H1 (cell line): ENCODE measurements at regions not wholly inside any gene's neighbourhood (a gene's known extent, or its start where the extent isn't known, plus 50 kb on each side); places are given as distances from the start of the nearest gene placed in this dataset.

ENCODE experiments used
- CTCF ChIA-PET: fragments of 300-600 bp; sonication (Branson Sonifier 250); formaldehyde crosslinking; loops from one replicate; lab custom pipeline; 2021; ENCODE audit not compliant: partially characterized antibody; lab: Charles Lee
- POLR2A ChIA-PET: fragments of 300-600 bp; sonication (Branson Sonifier 250); formaldehyde crosslinking; loops from one replicate; lab custom pipeline; 2021; ENCODE audit warnings: inconsistent platforms; ENCODE audit not compliant: partially characterized antibody; lab: Charles Lee
- DNase-seq, 2 experiments: peaks; one replicate each; pipeline versions ENCODE4 v3.0.0 to v3.0.0-alpha.2; 2010 to 2022; ENCODE audit warnings: low spot score in 2 of 2, low read depth in 1 of 2, mixed read lengths in 1 of 2
- FAIRE-seq: peaks from 2 replicates; lab custom pipeline; 2011; peaks lifted over from hg19 to GRCh38; lab: Jason Lieb, UNC
- H2AFZ ChIP-seq: 2 replicates; pipeline ENCODE4 v1.8.1; 2012; ENCODE audit warnings: low read length, inconsistent platforms
- H2AK5ac ChIP-seq: 2 replicates; pipeline ENCODE4 v1.6.1; 2013; ENCODE audit warnings: low read depth, low read length
- H2BK120ac ChIP-seq: replicated peaks from 2 replicates; pipeline ENCODE3; 2013; ENCODE audit warnings: low read depth, low read length, inconsistent platforms
- H2BK12ac ChIP-seq: 2 replicates; pipeline ENCODE4 v1.6.1; 2013; ENCODE audit warnings: low read depth, low read length
- H2BK15ac ChIP-seq: 2 replicates; pipeline ENCODE4 v1.6.1; 2013; ENCODE audit warnings: low read length
- H2BK20ac ChIP-seq: 2 replicates; pipeline ENCODE4 v1.6.1; 2013; ENCODE audit warnings: low read length
- H2BK5ac ChIP-seq: 2 replicates; pipeline ENCODE4 v1.6.1; 2013; ENCODE audit warnings: low read depth, low read length
- H3K14ac ChIP-seq: 2 replicates; pipeline ENCODE4 v1.6.1; 2013; ENCODE audit warnings: inconsistent platforms; ENCODE audit not compliant: insufficient read length
- H3K18ac ChIP-seq: 2 replicates; pipeline ENCODE4 v1.6.1; 2013; ENCODE audit warnings: low read length; ENCODE audit errors: extremely low read depth
- H3K23ac ChIP-seq: 2 replicates; pipeline ENCODE4 v1.6.1; 2013; ENCODE audit warnings: inconsistent platforms; ENCODE audit not compliant: insufficient read length
- H3K23me2 ChIP-seq: 2 replicates; pipeline ENCODE4 v1.6.1; 2013; ENCODE audit warnings: low read depth, low read length
- H3K27ac ChIP-seq: 2 replicates; pipeline ENCODE4 v1.6.1; 2011; ENCODE audit warnings: low read depth, low read length, inconsistent platforms
- H3K27me3 ChIP-seq, 4 experiments: replicated peaks in 1 of 4; 1 replicate in 1 of 4; 2 replicates in 3 of 4; pipeline versions ENCODE4 v1.6.1 to v1.8.1; 2011 to 2013; ENCODE audit warnings: low read length in 3 of 4, mild to moderate bottlenecking in 3 of 4, inconsistent platforms in 2 of 4, mixed read lengths in 2 of 4, moderate library complexity in 1 of 4; ENCODE audit not compliant: control insufficient read depth in 3 of 4, insufficient read depth in 3 of 4; ENCODE audit errors: extremely low read depth in 1 of 4
- H3K36me3 ChIP-seq, 4 experiments: 2 replicates each; pipeline versions ENCODE4 v1.6.1 to v1.8.1; 2011 to 2013; ENCODE audit warnings: mild to moderate bottlenecking in 4 of 4, low read length in 3 of 4, moderate library complexity in 2 of 4, control low read depth in 1 of 4, inconsistent platforms in 1 of 4; ENCODE audit not compliant: insufficient read depth in 4 of 4, control insufficient read depth in 2 of 4
- H3K4ac ChIP-seq: replicated peaks from 2 replicates; pipeline ENCODE3; 2013; ENCODE audit warnings: low read length, low read depth, mixed read lengths, inconsistent platforms; ENCODE audit not compliant: insufficient read length
- H3K4me1 ChIP-seq, 4 experiments: replicated peaks in 1 of 4; 1 replicate in 1 of 4; 2 replicates in 3 of 4; pipeline versions ENCODE4 v1.6.1 to v1.8.1; 2011 to 2013; ENCODE audit warnings: low read length in 3 of 4, inconsistent platforms in 2 of 4, mixed read lengths in 1 of 4; ENCODE audit not compliant: insufficient read depth in 4 of 4, control insufficient read depth in 3 of 4
- H3K4me2 ChIP-seq, 2 experiments: 2 replicates each; pipeline versions ENCODE4 v1.6.1 to v1.8.1; 2011 to 2013; ENCODE audit warnings: low read depth in 2 of 2, low read length in 2 of 2, control low read depth in 1 of 2, inconsistent platforms in 1 of 2, mild to moderate bottlenecking in 1 of 2; ENCODE audit not compliant: insufficient read depth in 1 of 2
- H3K4me3 ChIP-seq, 4 experiments: fragments of 200-600, 300-600 bp in 1 of 4; sonication (generic), shearing (Covaris generic), sonication (Bioruptor Twin) in 1 of 4; 2 replicates each; pipeline versions ENCODE4 v1.5.1 to v1.8.1; 2011 to 2016; ENCODE audit warnings: low read length in 4 of 4, low read depth in 3 of 4, control low read depth in 2 of 4, inconsistent platforms in 2 of 4, mild to moderate bottlenecking in 2 of 4, mixed read lengths in 1 of 4, moderate library complexity in 1 of 4; ENCODE audit not compliant: insufficient read depth in 2 of 4; ENCODE audit errors: extremely low read depth in 1 of 4
- H3K56ac ChIP-seq: replicated peaks from 2 replicates; pipeline ENCODE3; 2013; ENCODE audit warnings: low read depth, mild to moderate bottlenecking, mixed read lengths, low read length, inconsistent platforms; ENCODE audit not compliant: insufficient read length
- H3K79me1 ChIP-seq: 2 replicates; pipeline ENCODE4 v1.6.1; 2013; ENCODE audit warnings: low read depth, low read length, control low read depth
- H3K79me2 ChIP-seq, 2 experiments: 2 replicates each; pipeline versions ENCODE4 v1.6.1 to v1.8.1; 2012 to 2013; ENCODE audit warnings: low read length in 2 of 2, mild to moderate bottlenecking in 2 of 2, inconsistent platforms in 1 of 2; ENCODE audit not compliant: insufficient read depth in 2 of 2, control insufficient read depth in 1 of 2
- H3K9ac ChIP-seq, 4 experiments: replicated peaks in 1 of 4; 1 replicate in 1 of 4; 2 replicates in 3 of 4; pipeline versions ENCODE4 v1.6.1 to v1.8.1; 2011 to 2013; ENCODE audit warnings: low read depth in 3 of 4, low read length in 3 of 4, control low read depth in 2 of 4, mild to moderate bottlenecking in 2 of 4, moderate library complexity in 2 of 4, inconsistent platforms in 1 of 4; ENCODE audit errors: extremely low read depth in 1 of 4
- H3K9me3 ChIP-seq, 2 experiments: 2 replicates each; pipeline versions ENCODE4 v1.6.1 to v1.8.1; 2012 to 2013; ENCODE audit warnings: mild to moderate bottlenecking in 2 of 2, moderate library complexity in 2 of 2, control low read depth in 1 of 2, inconsistent platforms in 1 of 2, low read depth in 1 of 2, low read length in 1 of 2, mixed read lengths in 1 of 2; ENCODE audit not compliant: insufficient read depth in 2 of 2
- H4K20me1 ChIP-seq, 2 experiments: replicated peaks in 1 of 2; 2 replicates each; pipeline versions ENCODE3 to v1.8.1; 2011 to 2013; ENCODE audit warnings: inconsistent platforms in 2 of 2, low read length in 2 of 2, mild to moderate bottlenecking in 1 of 2; ENCODE audit not compliant: insufficient read depth in 2 of 2, control insufficient read depth in 1 of 2
- H4K5ac ChIP-seq: 2 replicates; pipeline ENCODE4 v1.6.1; 2013; ENCODE audit warnings: low read length, low read depth, mixed read lengths, inconsistent platforms; ENCODE audit not compliant: insufficient read length
- H4K8ac ChIP-seq: 2 replicates; pipeline ENCODE4 v1.8.0; 2013; ENCODE audit warnings: mild to moderate bottlenecking, moderate library complexity, low read length, inconsistent platforms; ENCODE audit not compliant: insufficient read depth; ENCODE audit errors: extremely low read depth
- H4K91ac ChIP-seq: replicated peaks from 2 replicates; pipeline ENCODE3; 2013; ENCODE audit warnings: low read length, mixed read lengths, inconsistent platforms; ENCODE audit not compliant: insufficient read length
- RAD21 ChIP-seq, 2 experiments: IDR thresholded peaks in 1 of 2; conservative IDR thresholded peaks in 1 of 2; 2 replicates each; pipeline ENCODE4 v1.6.1; 2011; ENCODE audit warnings: low read depth in 2 of 2, low read length in 2 of 2, improper control_type of control experiment in 1 of 2, inconsistent platforms in 1 of 2, mild to moderate bottlenecking in 1 of 2, moderate library complexity in 1 of 2
- SUZ12 ChIP-seq: fragments of 200-600 bp; sonication (generic); IDR thresholded peaks from 2 replicates; pipeline ENCODE4 v1.6.1; 2012; ENCODE audit warnings: mild to moderate bottlenecking, inconsistent platforms, low read length, moderate library complexity, mixed read lengths
- TAF1 ChIP-seq: IDR thresholded peaks from 2 replicates; pipeline ENCODE4 v1.6.1; 2011; ENCODE audit warnings: mild to moderate bottlenecking, low read depth, low read length
- TBP ChIP-seq: IDR thresholded peaks from 2 replicates; pipeline ENCODE4 v1.6.1; 2011; ENCODE audit warnings: low read depth, low read length, improper control_type of control experiment
- WGBS, 2 experiments: shearing (Covaris generic) in 1 of 2; methylation state at CpG; one replicate each; pipeline versions ENCODE4 v1.1.6 to v1.1.7; 2013 to 2015; ENCODE audit warnings: low lambda C conversion rate in 2 of 2, mixed read lengths in 2 of 2, inconsistent platforms in 1 of 2, low coverage in 1 of 2, missing lambda C conversion rate in 1 of 2; ENCODE audit not compliant: insufficient replicate concordance in 2 of 2, insufficient coverage in 1 of 2, insufficient read length in 1 of 2; ENCODE audit errors: extremely low coverage in 1 of 2, missing lambda C conversion rate in 1 of 2; 5-methylcytosine and 5-hydroxymethylcytosine counted together
- TF ChIP-seq, protein P1 (sequence below): IDR thresholded peaks from 2 replicates; pipeline ENCODE4 v1.6.1; 2012; ENCODE audit warnings: inconsistent platforms
- TF ChIP-seq, protein P2 (sequence below): IDR thresholded peaks from 2 replicates; pipeline ENCODE4 v1.6.1; 2011; ENCODE audit warnings: low read length, improper control_type of control experiment

- DNase-seq (peak in 1 of 2 experiments; percentile 42), FAIRE-seq (no peak)
- ChIA-PET POLR2A (interaction anchor here (1.2 kb wide), 1 partner anchor 12 kb away, joined by 3 read pairs; no protein-coding TSS in a partner anchor), CTCF (interaction anchor here (0.6 to 4.7 kb wide), 8 partner anchors 8 to 276 kb away, joined by 3 to 31 read pairs (median 4); no protein-coding TSS in a partner anchor)
- Histone ChIP-seq H3K14ac (no peak overlapping the region), H3K36me3 (no peaks in the 10 kb centered on the region), H3K27me3 (peaks cover 0 to 2% (median 0%) of the 10 kb centered on the region in 4 experiments; a peak in 1 of 7 replicates), H4K8ac (no peak overlapping the region), H3K79me2 (no peaks in the 10 kb centered on the region), H3K23ac (no peak overlapping the region), H3K4me3 (no peak overlapping the region), H4K20me1 (peaks cover 0 to 3% of the 10 kb centered on the region in 2 experiments), H3K9me3 (peaks cover 6% of the 10 kb centered on the region in 2 experiments; a peak in 2 of 4 replicates), H2BK20ac (no peak overlapping the region), H2AFZ (no peak overlapping the region), H4K5ac (no peak overlapping the region), H4K91ac (no peak overlapping the region), H3K18ac (no peak overlapping the region), H3K9ac (no peak overlapping the region), H3K27ac (no peak overlapping the region), H3K56ac (no peak overlapping the region), H2BK12ac (no peak overlapping the region), H2AK5ac (no peak overlapping the region), H2BK5ac (no peak overlapping the region), H3K4ac (no peak overlapping the region), H3K4me1 (peaks cover 0 to 15% (median 6%) of the 10 kb centered on the region in 4 experiments; a peak in 6 of 7 replicates), H3K23me2 (peaks cover 6% of the 10 kb centered on the region; the same call in 1 of the 2 replicates), H3K79me1 (no peaks in the 10 kb centered on the region), H3K4me2 (no peak overlapping the region), H2BK15ac (no peak overlapping the region), H2BK120ac (no peak overlapping the region)
- TF ChIP-seq SUZ12 (no peak), TBP (no peak), TAF1 (no peak), RAD21 (IDR thresholded peaks at IDR 0.05 in 1 of 2, conservative IDR thresholded peaks at IDR 0.05 in 1 of 2; ENCODE audit: low read depth in 2 of 2, low read length in 2 of 2) (no peak)
- TF ChIP-seq, protein P1, sequence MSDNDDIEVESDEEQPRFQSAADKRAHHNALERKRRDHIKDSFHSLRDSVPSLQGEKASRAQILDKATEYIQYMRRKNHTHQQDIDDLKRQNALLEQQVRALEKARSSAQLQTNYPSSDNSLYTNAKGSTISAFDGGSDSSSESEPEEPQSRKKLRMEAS, result no peak
- TF ChIP-seq, protein P2, sequence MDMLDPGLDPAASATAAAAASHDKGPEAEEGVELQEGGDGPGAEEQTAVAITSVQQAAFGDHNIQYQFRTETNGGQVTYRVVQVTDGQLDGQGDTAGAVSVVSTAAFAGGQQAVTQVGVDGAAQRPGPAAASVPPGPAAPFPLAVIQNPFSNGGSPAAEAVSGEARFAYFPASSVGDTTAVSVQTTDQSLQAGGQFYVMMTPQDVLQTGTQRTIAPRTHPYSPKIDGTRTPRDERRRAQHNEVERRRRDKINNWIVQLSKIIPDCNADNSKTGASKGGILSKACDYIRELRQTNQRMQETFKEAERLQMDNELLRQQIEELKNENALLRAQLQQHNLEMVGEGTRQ, result no peak
- WGBS, 2 experiments, result 78% methylated on average over 9 of the region's 9 CpGs; no CpG with 5 or more reads in 1 of the 2 experiments
Observed at GRCh38 chr16:86244158-86244557, 266.2 kb upstream of the FOXF1 start.
